Activated T-helper 17 cell treated with anti-CD3 and anti-CD28 coated beads, Interleukin-2, amount 50 U/mL, for 72 hours (primary cell): ENCODE measurements at regions not wholly inside any gene's neighbourhood (a gene's known extent, or its start where the extent isn't known, plus 50 kb on each side); places are given as distances from the start of the nearest gene placed in this dataset.

ENCODE experiments used
- ATAC-seq: fragments of 150-1000 bp; cut with Tn5 transposase; replicated peaks from 2 replicates; pipeline ENCODE4 v1.10.0; 2021; ENCODE audit warnings: mild to moderate bottlenecking, moderate library complexity
- H3K27ac Mint-ChIP-seq: one replicate; pipeline ENCODE4 v1.8.0; 2022; ENCODE audit warnings: mixed read lengths
- H3K27me3 Mint-ChIP-seq: one replicate; pipeline ENCODE4 v1.8.0; 2022; ENCODE audit warnings: mixed read lengths
- H3K36me3 Mint-ChIP-seq: one replicate; pipeline ENCODE4 v1.8.0; 2022; ENCODE audit warnings: low read depth, mild to moderate bottlenecking, mixed read lengths
- H3K4me1 Mint-ChIP-seq: one replicate; pipeline ENCODE4 v1.8.0; 2022; ENCODE audit warnings: mixed read lengths
- H3K4me3 Mint-ChIP-seq: one replicate; pipeline ENCODE4 v1.8.0; 2022; ENCODE audit warnings: mild to moderate bottlenecking, mixed read lengths
- H3K9me3 Mint-ChIP-seq: one replicate; pipeline ENCODE4 v1.8.0; 2022; ENCODE audit warnings: mixed read lengths

GRCh38 chr2:19784456-19784855 is 117.3 kb downstream of the TTC32 start:
- no peak overlapping the region for H3K27ac Mint-ChIP-seq
- peaks cover 22% of the 10 kb centered on the region for H3K27me3 Mint-ChIP-seq
- no peaks in the 10 kb centered on the region for H3K9me3 Mint-ChIP-seq
- no peak for ATAC-seq
- no peak overlapping the region for H3K4me3 Mint-ChIP-seq
- H3K4me1 Mint-ChIP-seq: peaks cover 4% of the 10 kb centered on the region
- no peaks in the 10 kb centered on the region for H3K36me3 Mint-ChIP-seq

GRCh38 chr2:19783935-19784334 is 117.8 kb downstream of the TTC32 start:
- Mint-ChIP-seq H3K36me3 (no peaks in the 10 kb centered on the region), H3K4me1 (peaks cover 4% of the 10 kb centered on the region), H3K9me3 (no peaks in the 10 kb centered on the region), H3K27ac (no peak overlapping the region), H3K27me3 (peaks cover 20% of the 10 kb centered on the region), H3K4me3 (no peak overlapping the region)
- ATAC-seq: no peak

GRCh38 chr2:19776941-19777514 is 124.8 kb downstream of the TTC32 start:
- ATAC-seq: no peak
- Mint-ChIP-seq H3K4me3 (no peak overlapping the region), H3K27me3 (peaks cover 14% of the 10 kb centered on the region), H3K9me3 (no peaks in the 10 kb centered on the region), H3K27ac (no peak overlapping the region), H3K36me3 (no peaks in the 10 kb centered on the region), H3K4me1 (no peaks in the 10 kb centered on the region)

GRCh38 chr2:19775838-19776237 is 125.9 kb downstream of the TTC32 start:
- no peak overlapping the region for H3K4me3 Mint-ChIP-seq
- H3K4me1 Mint-ChIP-seq: no peaks in the 10 kb centered on the region
- ATAC-seq: no peak
- no peaks in the 10 kb centered on the region for H3K9me3 Mint-ChIP-seq
- peaks cover 11% of the 10 kb centered on the region for H3K27me3 Mint-ChIP-seq
- no peaks in the 10 kb centered on the region for H3K36me3 Mint-ChIP-seq
- H3K27ac Mint-ChIP-seq: no peak overlapping the region

- no peaks in the 10 kb centered on the region for H3K9me3 Mint-ChIP-seq
- no peak for ATAC-seq
Measured at GRCh38 chr2:19775315-19775714, 126.5 kb downstream of the TTC32 start.

GRCh38 chr2:19774805-19775176 is 127.0 kb downstream of the TTC32 start:
- no peak for ATAC-seq
- Mint-ChIP-seq H3K9me3 (no peaks in the 10 kb centered on the region), H3K27ac (no peak overlapping the region), H3K4me3 (no peak overlapping the region), H3K36me3 (no peaks in the 10 kb centered on the region), H3K27me3 (peaks cover 11% of the 10 kb centered on the region), H3K4me1 (no peaks in the 10 kb centered on the region)

More at GRCh38 chr2:19775315-19775714, 126.5 kb downstream of the TTC32 start:
- no peak overlapping the region for H3K27ac Mint-ChIP-seq
- H3K4me1 Mint-ChIP-seq: no peaks in the 10 kb centered on the region
- no peaks in the 10 kb centered on the region for H3K36me3 Mint-ChIP-seq
- no peak overlapping the region for H3K4me3 Mint-ChIP-seq
- H3K27me3 Mint-ChIP-seq: peaks cover 11% of the 10 kb centered on the region

- H3K4me3 Mint-ChIP-seq: no peak overlapping the region
- H3K27ac Mint-ChIP-seq: no peak overlapping the region
- no peaks in the 10 kb centered on the region for H3K4me1 Mint-ChIP-seq
- H3K36me3 Mint-ChIP-seq: no peaks in the 10 kb centered on the region
- no peaks in the 10 kb centered on the region for H3K27me3 Mint-ChIP-seq
- no peak for ATAC-seq
- no peaks in the 10 kb centered on the region for H3K9me3 Mint-ChIP-seq
Measured at GRCh38 chr2:19772981-19773380, 128.8 kb downstream of the TTC32 start.

- ATAC-seq: no peak
- no peaks in the 10 kb centered on the region for H3K27me3 Mint-ChIP-seq
- no peak overlapping the region for H3K27ac Mint-ChIP-seq
- no peaks in the 10 kb centered on the region for H3K9me3 Mint-ChIP-seq
- H3K4me3 Mint-ChIP-seq: no peak overlapping the region
- H3K4me1 Mint-ChIP-seq: no peaks in the 10 kb centered on the region
- H3K36me3 Mint-ChIP-seq: no peaks in the 10 kb centered on the region
Measured at GRCh38 chr2:19769513-19769912, 132.3 kb downstream of the TTC32 start.

- H3K9me3 Mint-ChIP-seq: no peaks in the 10 kb centered on the region
Measured at GRCh38 chr2:19767899-19768298, 133.9 kb downstream of the TTC32 start.

GRCh38 chr2:19764998-19765397 is 136.8 kb downstream of the TTC32 start:
- H3K4me1 Mint-ChIP-seq: no peaks in the 10 kb centered on the region
- H3K36me3 Mint-ChIP-seq: no peaks in the 10 kb centered on the region
- no peaks in the 10 kb centered on the region for H3K9me3 Mint-ChIP-seq
- H3K27me3 Mint-ChIP-seq: no peaks in the 10 kb centered on the region
- no peak overlapping the region for H3K4me3 Mint-ChIP-seq
- no peak overlapping the region for H3K27ac Mint-ChIP-seq
- ATAC-seq: no peak

More at GRCh38 chr2:19767899-19768298, 133.9 kb downstream of the TTC32 start:
- H3K4me3 Mint-ChIP-seq: no peak overlapping the region
- no peaks in the 10 kb centered on the region for H3K36me3 Mint-ChIP-seq
- no peak for ATAC-seq
- no peaks in the 10 kb centered on the region for H3K4me1 Mint-ChIP-seq
- H3K27me3 Mint-ChIP-seq: no peaks in the 10 kb centered on the region
- H3K27ac Mint-ChIP-seq: no peak overlapping the region

- Mint-ChIP-seq H3K4me1 (no peaks in the 10 kb centered on the region), H3K36me3 (no peaks in the 10 kb centered on the region), H3K4me3 (no peak overlapping the region), H3K9me3 (no peaks in the 10 kb centered on the region), H3K27ac (no peak overlapping the region), H3K27me3 (no peaks in the 10 kb centered on the region)
- no peak for ATAC-seq
Measured at GRCh38 chr2:19763731-19764130, 138.1 kb downstream of the TTC32 start.

GRCh38 chr2:19762959-19763605 is 138.7 kb downstream of the TTC32 start:
- no peak overlapping the region for H3K4me3 Mint-ChIP-seq
- H3K9me3 Mint-ChIP-seq: no peaks in the 10 kb centered on the region
- no peaks in the 10 kb centered on the region for H3K36me3 Mint-ChIP-seq
- no peaks in the 10 kb centered on the region for H3K27me3 Mint-ChIP-seq
- no peaks in the 10 kb centered on the region for H3K4me1 Mint-ChIP-seq
- H3K27ac Mint-ChIP-seq: no peak overlapping the region
- ATAC-seq: no peak

- H3K27me3 Mint-ChIP-seq: peaks cover 1% of the 10 kb centered on the region
- ATAC-seq: no peak
- no peak overlapping the region for H3K4me3 Mint-ChIP-seq
- H3K9me3 Mint-ChIP-seq: no peaks in the 10 kb centered on the region
- H3K36me3 Mint-ChIP-seq: no peaks in the 10 kb centered on the region
- H3K4me1 Mint-ChIP-seq: no peaks in the 10 kb centered on the region
- no peak overlapping the region for H3K27ac Mint-ChIP-seq
Measured at GRCh38 chr2:19762142-19762541, 139.6 kb downstream of the TTC32 start.

GRCh38 chr2:19759880-19760279 is 141.9 kb downstream of the TTC32 start:
- Mint-ChIP-seq H3K9me3 (no peaks in the 10 kb centered on the region), H3K4me1 (no peaks in the 10 kb centered on the region), H3K27ac (no peak overlapping the region), H3K36me3 (no peaks in the 10 kb centered on the region), H3K4me3 (no peak overlapping the region), H3K27me3 (peaks cover 4% of the 10 kb centered on the region)
- no peak for ATAC-seq

GRCh38 chr2:19758658-19759057 is 143.1 kb downstream of the TTC32 start:
- Mint-ChIP-seq H3K4me3 (no peak overlapping the region), H3K36me3 (no peaks in the 10 kb centered on the region), H3K27me3 (peaks cover 9% of the 10 kb centered on the region), H3K27ac (no peak overlapping the region), H3K4me1 (no peaks in the 10 kb centered on the region), H3K9me3 (no peaks in the 10 kb centered on the region)
- no peak for ATAC-seq
